GM19035 (cell line): ENCODE measurements at regions not wholly inside any gene's neighbourhood (a gene's known extent, or its start where the extent isn't known, plus 50 kb on each side); places are given as distances from the start of the nearest gene placed in this dataset.

Source experiments
- ATAC-seq: cut with Tn5 transposase; IDR thresholded peaks from one replicate; pipeline ENCODE4 v1.9.1; 2021; ENCODE audit not compliant: unreplicated experiment

DNA sequence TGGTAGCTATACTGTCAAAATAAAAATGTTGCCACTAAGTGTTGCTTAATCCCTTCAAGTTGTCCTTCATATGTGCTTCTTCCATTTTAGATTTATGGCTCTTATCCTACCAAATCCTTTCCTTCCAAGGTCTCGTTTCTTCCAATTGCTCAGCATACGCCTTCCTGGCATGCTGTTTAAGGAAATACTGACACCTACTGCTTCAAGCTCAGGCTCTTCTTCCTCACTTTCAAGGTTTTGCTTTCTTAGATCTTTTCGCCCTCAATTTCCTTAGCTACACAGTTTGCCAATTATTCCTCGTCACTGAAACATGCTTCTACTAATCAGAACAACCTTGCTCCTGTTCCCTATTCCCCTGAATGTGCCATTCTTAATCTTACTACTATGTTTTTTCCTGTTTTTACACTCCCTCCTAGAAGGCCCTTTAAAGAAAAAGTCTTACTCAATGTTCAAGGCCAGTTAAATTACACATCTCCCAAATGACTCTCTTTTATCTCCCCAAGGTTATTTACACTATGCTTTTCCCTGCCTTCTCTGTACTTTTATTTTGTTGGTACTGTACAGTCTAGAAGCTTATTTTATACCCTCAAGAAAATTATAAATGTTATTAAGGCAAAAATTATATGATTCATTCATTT, 343.1 kb downstream of the MZT1 start:
- ATAC-seq = no peak

DNA sequence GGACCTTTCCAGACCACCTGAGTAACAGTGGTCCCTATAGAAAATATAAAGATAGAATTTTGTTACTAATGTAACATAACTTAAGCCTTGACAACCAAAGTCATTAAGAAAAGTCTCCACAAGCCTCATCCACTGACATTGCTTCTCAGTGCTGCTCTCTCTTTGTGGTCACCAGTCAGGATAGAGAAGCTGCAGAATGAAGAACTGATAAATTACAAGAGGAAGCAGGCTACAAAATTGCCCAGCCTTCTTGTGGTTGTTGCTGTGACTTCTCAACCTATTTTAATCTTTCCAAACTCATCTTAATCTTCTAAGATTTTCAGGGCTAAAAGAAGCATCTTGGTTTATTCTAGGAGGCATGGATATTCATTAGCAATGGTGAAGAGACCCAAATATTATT, 343.8 kb downstream of the MZT1 start:
- no peak for ATAC-seq

- ATAC-seq = no peak
Observed at GRCh38 chr13:72379581-72379980, 347.8 kb downstream of the MZT1 start.

GRCh38 chr13:72368031-72368430, 359.4 kb downstream of the MZT1 start:
- ATAC-seq = no peak

DNA sequence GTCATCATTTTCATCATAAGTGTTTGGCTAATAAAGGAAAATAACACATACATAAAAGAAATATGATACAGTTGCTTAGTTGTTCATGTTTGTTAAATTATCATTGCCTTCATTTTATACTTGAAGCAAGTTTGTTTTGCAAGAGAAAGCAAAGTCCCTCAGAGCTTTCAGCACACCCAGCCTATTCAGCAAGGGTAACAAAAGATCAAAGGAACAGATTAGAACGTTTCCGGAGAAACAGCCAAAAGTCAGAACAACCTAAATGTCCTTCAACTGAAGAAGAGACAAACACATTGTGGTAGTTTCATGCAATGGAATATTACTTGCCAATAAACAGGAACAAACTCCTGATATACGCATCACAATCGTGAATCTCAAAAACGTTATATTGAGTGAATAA, 380.7 kb downstream of the MZT1 start:
- no peak for ATAC-seq

GRCh38 chr13:72342364-72342763, 385.1 kb downstream of the MZT1 start:
- ATAC-seq = no peak

- no peak for ATAC-seq
Observed at GRCh38 chr13:72341904-72342303, 385.5 kb downstream of the MZT1 start.

- no peak for ATAC-seq
Observed at GRCh38 chr13:72317346-72318109, 409.9 kb downstream of the MZT1 start.

- ATAC-seq = no peak
Observed at GRCh38 chr13:72316716-72317115, 410.7 kb downstream of the MZT1 start.

- no peak for ATAC-seq
Observed at GRCh38 chr13:72315312-72315711, 412.1 kb downstream of the MZT1 start.

- no peak for ATAC-seq
Observed at GRCh38 chr13:72314210-72314609, 413.2 kb downstream of the MZT1 start.

DNA sequence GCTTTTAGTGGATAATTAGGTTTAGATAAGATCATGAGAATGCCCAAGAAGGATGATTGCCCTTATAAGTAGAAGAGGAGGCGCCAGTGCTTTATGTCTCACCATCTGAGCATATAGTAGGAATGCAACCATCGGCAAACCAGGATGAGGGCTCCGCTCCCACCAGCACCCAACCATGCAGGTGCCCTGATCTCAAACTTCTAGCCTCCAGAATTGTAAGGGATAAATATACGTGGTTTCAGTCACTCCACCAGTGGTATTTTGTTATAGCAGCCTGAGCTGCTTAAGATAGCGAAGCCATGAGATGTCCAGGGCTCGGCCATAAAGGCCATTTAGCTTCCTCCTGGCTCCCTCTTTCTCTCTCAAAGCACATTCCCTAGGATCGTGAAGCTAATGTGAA, 413.9 kb downstream of the MZT1 start:
- ATAC-seq = no peak

GRCh38 chr13:72303941-72304746, 423.3 kb downstream of the MZT1 start:
- ATAC-seq = no peak

DNA sequence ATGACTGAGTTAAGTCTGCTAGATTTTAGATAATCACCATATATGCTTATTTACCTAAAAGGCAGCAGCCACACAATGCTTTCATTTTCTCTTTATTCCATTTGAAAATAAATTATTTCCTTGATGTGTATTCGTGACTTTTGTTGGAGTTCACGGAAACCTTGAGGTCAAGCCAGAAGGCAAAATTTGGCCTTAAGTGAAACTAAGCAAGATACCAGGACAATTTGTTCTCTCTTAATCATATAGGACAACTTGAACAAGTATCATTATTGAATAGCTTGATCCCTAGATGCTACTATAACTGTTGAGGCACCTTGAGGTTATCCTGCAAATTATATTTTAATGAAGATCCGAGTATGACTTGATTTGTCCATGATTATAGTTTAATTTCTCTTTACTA, 429.2 kb upstream of the DACH1 start:
- no peak for ATAC-seq

DNA sequence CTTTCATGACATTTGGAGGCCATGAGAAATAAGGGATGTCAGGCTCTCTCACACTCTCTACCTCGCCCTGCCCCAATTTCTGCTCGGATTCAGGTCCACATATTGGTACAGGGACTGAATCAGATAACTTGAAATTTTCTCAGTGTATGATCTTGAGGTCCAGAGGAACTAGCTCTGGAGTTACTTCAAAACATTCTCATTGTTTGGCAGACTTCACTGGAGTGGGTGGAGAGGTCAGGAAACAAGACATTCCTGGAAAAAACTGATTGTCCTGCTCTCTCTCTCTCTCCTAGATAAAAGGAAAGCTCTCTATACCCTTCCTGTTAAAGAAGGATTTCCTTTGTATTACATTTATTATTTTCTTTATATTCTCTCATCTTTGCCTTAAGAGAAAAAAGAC, 428.1 kb upstream of the DACH1 start:
- ATAC-seq = no peak

DNA sequence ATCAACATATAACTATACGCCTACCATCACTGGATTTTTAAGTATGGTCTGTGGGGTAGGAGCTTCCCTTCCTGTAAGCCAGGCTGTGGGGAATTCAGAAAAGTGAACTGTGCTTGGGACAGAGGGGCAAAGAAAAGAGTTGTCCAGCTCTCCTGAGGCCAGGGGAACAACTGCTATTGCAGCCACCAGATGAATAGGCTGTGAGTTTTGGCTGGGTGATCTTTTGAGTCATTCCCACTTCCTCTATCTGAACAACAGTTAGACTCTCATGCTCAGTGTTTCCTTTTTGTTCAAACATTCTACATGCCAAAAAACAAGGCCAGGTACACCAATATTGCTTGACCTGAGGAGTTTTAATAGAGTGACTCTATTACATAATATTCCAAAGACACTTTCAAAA, 426.2 kb upstream of the DACH1 start:
- ATAC-seq = no peak

DNA sequence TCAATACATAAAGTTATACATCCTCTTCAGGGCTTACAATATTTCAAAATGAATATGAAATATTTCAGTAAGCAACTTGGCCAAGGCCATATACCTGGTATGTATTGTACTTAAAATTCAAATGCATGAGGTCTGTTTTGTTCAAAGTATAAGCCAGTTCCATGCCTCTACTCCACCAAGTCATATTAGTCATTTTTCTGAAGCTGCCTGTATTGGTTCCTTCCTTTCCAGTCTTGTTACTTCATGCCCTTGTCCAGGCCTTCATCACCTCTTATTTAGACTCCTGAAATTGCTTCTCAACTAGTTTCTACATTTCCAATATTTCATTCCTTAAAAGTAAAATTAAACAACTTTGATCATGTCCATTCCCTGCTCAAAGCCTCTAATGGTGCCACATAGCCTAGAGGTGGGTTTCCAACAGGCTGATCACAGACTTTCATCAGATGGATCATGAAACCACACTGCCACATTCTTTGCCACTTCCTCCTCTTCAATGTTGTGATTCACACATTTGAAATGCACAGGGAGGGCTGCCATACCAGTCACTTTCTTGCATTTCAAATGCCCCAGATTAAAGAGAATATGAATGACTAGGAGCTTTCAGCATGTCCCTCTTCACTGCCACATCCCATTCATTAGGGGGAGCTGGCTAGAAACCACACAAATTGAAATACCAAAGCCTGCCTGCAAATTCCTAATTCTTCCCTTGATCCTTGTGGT, 424.1 kb upstream of the DACH1 start:
- no peak for ATAC-seq

GRCh38 chr13:72286421-72286820, 419.4 kb upstream of the DACH1 start:
- ATAC-seq = no peak

- ATAC-seq = no peak
Observed at GRCh38 chr13:72284791-72285190, 417.8 kb upstream of the DACH1 start.

DNA sequence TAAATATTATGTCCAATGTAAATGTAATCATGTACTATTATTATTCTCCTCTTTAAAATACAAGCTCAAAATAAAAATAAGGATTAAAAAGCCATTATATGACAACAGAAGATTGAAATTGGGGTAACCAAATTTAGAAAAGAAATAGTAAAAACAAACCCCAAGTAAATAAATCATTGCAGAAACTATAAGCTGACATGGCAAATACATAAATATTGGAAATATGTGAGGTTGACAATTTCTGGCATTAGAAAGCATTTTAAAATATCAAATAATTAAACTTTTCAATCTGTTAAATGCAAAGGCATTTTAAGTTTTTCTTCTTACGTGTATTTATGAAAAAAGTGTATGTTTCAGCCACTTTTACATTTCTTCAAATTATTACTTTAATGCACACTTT, 394.7 kb upstream of the DACH1 start:
- no peak for ATAC-seq

DNA sequence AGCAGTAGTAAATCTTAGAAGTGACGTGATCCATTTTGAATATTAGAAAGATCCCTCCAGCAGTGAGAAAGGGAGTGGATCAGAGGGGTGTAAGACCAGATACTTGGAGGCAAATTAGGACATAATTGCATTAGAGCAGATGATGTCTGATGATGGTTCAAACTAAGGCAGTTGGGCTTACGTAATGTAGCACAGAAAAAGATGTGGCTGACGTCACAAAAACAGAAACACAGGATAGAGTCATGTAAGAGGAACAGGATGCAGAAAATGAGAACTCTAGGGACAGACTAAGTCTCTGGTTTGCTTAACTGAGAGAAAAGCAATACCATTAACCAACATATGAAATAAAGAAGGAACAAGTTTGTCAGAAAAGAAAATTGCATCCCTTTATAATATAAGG, 392.5 kb upstream of the DACH1 start:
- ATAC-seq = no peak
